ENCODE measurements at regions not wholly inside any gene's neighbourhood (a gene's known extent, or its start where the extent isn't known, plus 50 kb on each side); places are given as distances from the start of the nearest gene placed in this dataset.

DNA sequence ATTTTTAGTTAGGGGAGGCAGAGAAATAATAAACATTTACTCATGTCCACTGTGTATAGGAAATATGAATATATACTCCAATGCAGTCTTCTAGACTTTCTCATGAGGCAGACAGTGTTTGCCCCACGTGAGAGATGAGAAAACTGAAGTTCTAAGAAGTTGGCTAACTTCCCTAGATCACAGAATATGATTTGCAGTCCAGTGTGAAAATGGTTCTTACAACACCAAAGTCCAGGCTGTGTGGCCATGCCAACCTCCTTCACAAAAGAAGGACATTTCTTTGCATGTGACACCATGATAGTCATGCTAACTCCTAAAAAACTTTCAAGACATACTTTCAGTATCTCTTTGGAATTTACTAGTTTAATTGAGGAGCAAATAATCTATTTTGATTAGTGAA is 143.7 kb downstream of the IRS1 start:
- TF ChIP-seq EZH2phosphoT487 (IDR thresholded peaks at IDR 0.05; ENCODE audit: insufficient read depth, low read depth) (no peak), EZH2 (IDR thresholded peaks at IDR 0.05; ENCODE audit: insufficient read depth, poor library complexity, severe bottlenecking) (no peak)

Data from GM23248 (cell line).